HFF-Myc (cell line): ENCODE measurements at regions not wholly inside any gene's neighbourhood (a gene's known extent, or its start where the extent isn't known, plus 50 kb on each side); places are given as distances from the start of the nearest gene placed in this dataset.
"Not testable (repeated sequence)": the region's sequence is repeated elsewhere in the genome, so short reads cannot be mapped to it uniquely, and the experiment has no call there.

Experiments used
- DNase-seq: peaks from one replicate; pipeline ENCODE4 v3.0.0-alpha.2; 2011; ENCODE audit warnings: low read depth; ENCODE audit errors: extremely low read depth
- H3K4me3 ChIP-seq: replicated peaks from 2 replicates; pipeline ENCODE4 v1.5.1; 2011; ENCODE audit warnings: low read depth, mild to moderate bottlenecking, control low read depth, low read length
- CTCF ChIP-seq: IDR thresholded peaks from 2 replicates; pipeline ENCODE4 v1.5.1; 2012; ENCODE audit warnings: mild to moderate bottlenecking, low read depth, low read length, control low read depth; ENCODE audit errors: missing control alignments

GRCh38 chr13:78131346-78131745, 212.7 kb upstream of the EDNRB start:
- TF ChIP-seq CTCF, result no peak
- H3K4me3 ChIP-seq, result no peak overlapping the region
- no peak for DNase-seq

GRCh38 chr13:78129823-78130222, 211.2 kb upstream of the EDNRB start:
- DNase-seq, result no peak
- no peak for TF ChIP-seq CTCF
- no peak overlapping the region for H3K4me3 ChIP-seq

GRCh38 chr13:78129359-78129758, 210.7 kb upstream of the EDNRB start:
- no peak for TF ChIP-seq CTCF
- no peak for DNase-seq

GRCh38 chr13:78121459-78122348, 203.1 kb upstream of the EDNRB start:
- peak; percentile 32 for DNase-seq
- H3K4me3 ChIP-seq, result no peak overlapping the region
- TF ChIP-seq CTCF, result peak; percentile 80

More at GRCh38 chr13:78129359-78129758, 210.7 kb upstream of the EDNRB start:
- no peak overlapping the region for H3K4me3 ChIP-seq

- H3K4me3 ChIP-seq, result no peak overlapping the region
- no peak for TF ChIP-seq CTCF
- no peak for DNase-seq
Measured at GRCh38 chr13:78121001-78121400, 202.4 kb upstream of the EDNRB start.

GRCh38 chr13:78120144-78120543, 201.5 kb upstream of the EDNRB start:
- H3K4me3 ChIP-seq, DNase-seq: not testable (repeated sequence)

GRCh38 chr13:78117070-78117469, 198.4 kb upstream of the EDNRB start:
- not testable (repeated sequence) for DNase-seq, H3K4me3 ChIP-seq

GRCh38 chr13:78105656-78106055, 187.0 kb upstream of the EDNRB start:
- TF ChIP-seq CTCF, result no peak
- no peak overlapping the region for H3K4me3 ChIP-seq
- DNase-seq, result no peak
